Mesothelial cell of epicardium (in vitro differentiated cells): ENCODE measurements at regions not wholly inside any gene's neighbourhood (a gene's known extent, or its start where the extent isn't known, plus 50 kb on each side); places are given as distances from the start of the nearest gene placed in this dataset.

Source experiments
- DNase-seq, 2 experiments: peaks; one replicate each; pipeline ENCODE4 v3.0.0; 2021; ENCODE audit warnings: low spot score in 2 of 2; ENCODE audit not compliant: unreplicated experiment in 2 of 2
- H3K27ac Mint-ChIP-seq: 2 replicates; pipeline ENCODE4 v1.8.0; 2021; ENCODE audit warnings: mixed read lengths
- H3K27me3 Mint-ChIP-seq: 2 replicates; pipeline ENCODE4 v1.8.0; 2021; ENCODE audit warnings: low read depth, mixed read lengths
- H3K36me3 Mint-ChIP-seq: 2 replicates; pipeline ENCODE4 v1.8.0; 2021; ENCODE audit warnings: mixed read lengths
- H3K4me1 Mint-ChIP-seq: 2 replicates; pipeline ENCODE4 v1.8.0; 2021; ENCODE audit warnings: mixed read lengths
- H3K4me3 Mint-ChIP-seq: 2 replicates; pipeline ENCODE4 v1.8.0; 2021; ENCODE audit warnings: mild to moderate bottlenecking, moderate library complexity, mixed read lengths
- H3K9me3 Mint-ChIP-seq: 2 replicates; pipeline ENCODE4 v1.8.0; 2021; ENCODE audit warnings: mixed read lengths
- CTCF ChIP-seq: fragments of 200-600 bp; sonication (generic); IDR thresholded peaks from one replicate; pipeline ENCODE4 v1.5.0; 2021; ENCODE audit warnings: antibody characterized with exemption; ENCODE audit not compliant: unreplicated experiment

DNA sequence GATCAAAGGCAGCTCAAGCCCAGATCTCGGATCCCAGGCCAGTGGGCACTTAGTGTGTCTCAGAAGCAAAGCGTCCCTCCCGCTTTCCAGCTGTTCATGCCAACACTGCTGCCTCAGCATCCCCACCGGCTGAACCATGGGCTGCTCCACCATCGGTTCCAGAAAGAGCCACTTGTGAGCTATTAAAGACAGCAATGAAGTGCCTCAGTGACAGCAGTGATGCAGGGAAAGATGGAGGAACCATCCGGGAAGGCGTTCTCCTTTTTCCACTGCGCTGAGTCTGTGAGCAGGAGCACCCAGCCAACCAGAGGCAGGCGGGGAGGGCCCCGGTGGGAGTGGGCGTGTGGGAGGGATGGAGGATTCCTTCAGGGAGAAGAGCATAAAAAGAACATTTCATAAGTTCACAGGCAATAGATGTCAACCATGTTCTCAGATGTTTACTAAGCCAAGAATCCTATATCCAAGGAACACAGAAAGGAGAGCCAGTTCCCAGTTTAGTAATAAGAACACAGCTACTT is 96.2 kb upstream of the MKI67 start:
- Mint-ChIP-seq H3K4me3 (no peak overlapping the region), H3K9me3 (peaks cover 4% of the 10 kb centered on the region), H3K4me1 (no peaks in the 10 kb centered on the region)

DNA sequence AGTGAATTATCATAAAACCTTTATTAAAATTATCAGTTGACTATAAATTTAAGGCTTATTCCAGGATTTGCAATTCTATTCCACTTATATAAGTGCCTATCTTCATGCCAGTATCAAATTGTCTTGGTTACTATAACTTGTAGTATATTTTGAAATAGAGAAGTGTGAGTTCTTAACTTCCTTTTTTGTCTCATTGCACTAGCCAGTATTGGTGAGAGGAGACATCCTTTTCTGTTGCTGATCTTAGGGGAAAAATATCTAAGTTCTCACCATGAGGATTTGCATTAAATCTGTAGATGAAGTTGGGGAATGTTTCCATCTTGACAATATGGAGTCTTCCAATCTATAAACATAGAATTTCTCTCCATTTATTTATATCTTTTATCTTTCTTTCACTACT is 104.2 kb upstream of the MKI67 start:
- Mint-ChIP-seq H3K4me1 (no peaks in the 10 kb centered on the region), H3K27me3 (peaks cover 50% of the 10 kb centered on the region), H3K9me3 (peaks cover 7% of the 10 kb centered on the region), H3K4me3 (no peak overlapping the region), H3K27ac (no peak overlapping the region), H3K36me3 (no peaks in the 10 kb centered on the region)
- no peak for TF ChIP-seq CTCF
- no peak for DNase-seq

More for the DNA sequence above, 96.2 kb upstream of the MKI67 start:
- no peaks in the 10 kb centered on the region for H3K36me3 Mint-ChIP-seq
- DNase-seq: no peak
- H3K27me3 Mint-ChIP-seq: peaks cover 48% of the 10 kb centered on the region
- no peak for TF ChIP-seq CTCF
- no peak overlapping the region for H3K27ac Mint-ChIP-seq

GRCh38 chr10:128233422-128233821 is 107.2 kb upstream of the MKI67 start:
- TF ChIP-seq CTCF: no peak
- H3K4me1 Mint-ChIP-seq: no peaks in the 10 kb centered on the region
- DNase-seq: no peak
- H3K27ac Mint-ChIP-seq: no peak overlapping the region
- peaks cover 45% of the 10 kb centered on the region for H3K27me3 Mint-ChIP-seq
- H3K36me3 Mint-ChIP-seq: no peaks in the 10 kb centered on the region
- H3K9me3 Mint-ChIP-seq: peaks cover 7% of the 10 kb centered on the region
- no peak overlapping the region for H3K4me3 Mint-ChIP-seq

- TF ChIP-seq CTCF: no peak
- Mint-ChIP-seq H3K9me3 (peaks cover 7% of the 10 kb centered on the region), H3K4me1 (no peaks in the 10 kb centered on the region), H3K27me3 (peaks cover 28% of the 10 kb centered on the region), H3K36me3 (no peaks in the 10 kb centered on the region), H3K4me3 (no peak overlapping the region), H3K27ac (no peak overlapping the region)
- DNase-seq: no peak
Observed at GRCh38 chr10:128237710-128238109, 111.5 kb upstream of the MKI67 start.

GRCh38 chr10:128241023-128241422 is 114.8 kb upstream of the MKI67 start:
- peaks cover 28% of the 10 kb centered on the region for H3K27me3 Mint-ChIP-seq

More at GRCh38 chr10:128241023-128241422, 114.8 kb upstream of the MKI67 start:
- Mint-ChIP-seq H3K4me3 (no peak overlapping the region), H3K9me3 (peaks cover 3% of the 10 kb centered on the region), H3K36me3 (no peaks in the 10 kb centered on the region), H3K27ac (no peak overlapping the region), H3K4me1 (no peaks in the 10 kb centered on the region)
- TF ChIP-seq CTCF: no peak
- DNase-seq: no peak
